ENCODE measurements at regions not wholly inside any gene's neighbourhood (a gene's known extent, or its start where the extent isn't known, plus 50 kb on each side); places are given as distances from the start of the nearest gene placed in this dataset.

- TF ChIP-seq CTCF (IDR thresholded peaks at IDR 0.05; ENCODE audit: low read depth, low read length, poor library complexity, severe bottlenecking) (no peak), EZH2phosphoT487 (IDR thresholded peaks at IDR 0.05; ENCODE audit: borderline replicate concordance, low read length) (no peak)
Measured at GRCh38 chr6:98039443-98039842, 756.4 kb upstream of the MMS22L start.
